ENCODE measurements at regions not wholly inside any gene's neighbourhood (a gene's known extent, or its start where the extent isn't known, plus 50 kb on each side); places are given as distances from the start of the nearest gene placed in this dataset.

DNA sequence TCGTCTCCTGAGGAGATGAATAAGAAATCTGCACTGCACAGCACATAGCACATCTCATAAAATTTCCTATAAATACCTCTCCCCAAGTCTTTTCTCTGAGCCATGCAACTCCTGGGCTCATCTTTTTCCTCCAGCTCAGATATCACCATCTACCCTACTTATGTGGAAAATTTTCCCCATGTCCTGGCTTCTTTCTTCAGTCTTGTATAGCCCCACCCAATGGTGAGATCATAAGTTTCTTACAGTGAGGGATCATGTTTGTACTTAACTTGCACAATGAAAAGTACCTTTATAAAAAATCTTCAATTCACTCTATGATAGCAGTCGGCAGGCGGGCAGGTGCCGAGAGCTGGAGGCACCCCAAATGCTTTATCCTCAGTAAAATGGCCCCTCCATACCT, 198.6 kb upstream of the S100G start:
- no peak for DNase-seq

GRCh38 chrX:16454926-16455325, 195.0 kb upstream of the S100G start:
- DNase-seq: no peak

- DNase-seq: no peak
Observed at GRCh38 chrX:16457239-16457638, 192.7 kb upstream of the S100G start.

GRCh38 chrX:16458208-16458607, 191.8 kb upstream of the S100G start:
- no peak for DNase-seq

DNA sequence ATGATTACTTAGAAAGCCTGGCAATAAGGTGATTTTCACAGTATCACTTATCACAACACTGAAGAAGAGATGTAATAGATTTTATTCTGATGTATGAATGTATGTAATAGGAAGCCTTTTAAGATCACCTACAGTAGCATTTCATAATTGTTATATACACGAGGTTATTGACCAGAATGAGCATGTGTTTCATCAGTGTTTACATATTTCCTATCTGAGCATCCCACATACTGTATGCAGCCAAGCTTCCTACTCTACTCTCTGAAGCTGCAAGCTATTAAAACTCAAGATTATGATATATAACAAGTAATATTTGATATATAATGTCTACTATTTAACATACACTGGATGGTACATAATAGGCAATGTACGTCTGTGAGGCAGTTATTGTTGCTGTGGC, 190.9 kb upstream of the S100G start:
- DNase-seq: no peak

DNA sequence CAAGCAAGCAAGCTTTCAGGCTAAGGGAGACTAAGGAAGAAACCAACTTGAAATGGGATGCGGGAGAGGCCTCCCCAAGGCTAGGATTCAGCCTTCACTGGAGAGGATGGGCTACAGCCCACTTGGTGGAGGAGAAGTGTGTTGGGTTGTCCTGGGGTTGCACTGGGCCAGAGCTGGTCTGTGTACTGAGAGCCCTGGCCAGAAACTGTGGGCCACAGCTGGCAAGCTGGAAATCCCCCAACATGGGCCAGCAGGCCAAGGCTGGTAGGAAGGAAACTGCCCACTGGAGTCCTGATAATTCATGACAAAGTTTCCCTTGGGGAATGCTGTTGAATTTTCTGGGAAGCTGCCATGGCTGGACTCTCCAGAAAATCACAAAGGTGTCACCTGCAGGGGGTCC, 188.0 kb upstream of the S100G start:
- no peak for DNase-seq

DNA sequence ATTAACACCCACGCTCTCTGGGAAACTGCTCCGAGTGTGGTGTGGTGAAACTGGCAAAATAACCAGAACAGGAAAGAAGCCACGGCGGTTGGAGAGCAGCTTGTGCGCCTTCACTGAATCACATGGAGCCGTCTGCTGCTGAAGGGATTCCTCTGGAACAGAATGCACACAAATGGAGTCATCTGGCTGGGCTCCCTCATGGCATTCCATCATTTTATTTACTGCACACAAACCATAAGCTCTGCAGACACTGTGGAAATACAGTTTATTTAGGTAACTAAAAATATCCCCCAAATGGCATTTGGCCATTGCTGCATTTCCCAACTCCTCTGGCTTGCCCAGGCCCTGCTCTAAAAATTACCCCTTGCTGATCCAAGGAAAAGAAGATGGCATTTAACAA, 187.0 kb upstream of the S100G start:
- DNase-seq: no peak

DNA sequence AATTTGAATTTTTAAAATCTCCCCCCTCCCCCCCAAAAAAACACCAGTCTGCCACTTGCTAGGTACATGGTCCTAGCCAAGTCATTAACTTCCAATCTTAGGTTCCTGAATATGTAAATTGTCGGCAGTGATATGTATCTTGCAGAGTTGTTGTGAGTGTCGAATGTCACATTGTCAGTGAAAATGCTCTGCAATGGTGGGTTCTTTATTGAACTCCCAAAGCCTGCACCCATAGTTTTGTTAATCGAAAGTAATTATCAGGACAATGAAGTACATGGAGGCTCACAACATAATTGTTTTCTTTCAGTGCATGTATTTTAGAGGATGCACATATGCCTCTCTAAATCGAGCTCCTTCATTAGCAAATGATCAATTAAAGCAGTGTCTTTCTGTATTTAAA, 185.6 kb upstream of the S100G start:
- DNase-seq: no peak

DNA sequence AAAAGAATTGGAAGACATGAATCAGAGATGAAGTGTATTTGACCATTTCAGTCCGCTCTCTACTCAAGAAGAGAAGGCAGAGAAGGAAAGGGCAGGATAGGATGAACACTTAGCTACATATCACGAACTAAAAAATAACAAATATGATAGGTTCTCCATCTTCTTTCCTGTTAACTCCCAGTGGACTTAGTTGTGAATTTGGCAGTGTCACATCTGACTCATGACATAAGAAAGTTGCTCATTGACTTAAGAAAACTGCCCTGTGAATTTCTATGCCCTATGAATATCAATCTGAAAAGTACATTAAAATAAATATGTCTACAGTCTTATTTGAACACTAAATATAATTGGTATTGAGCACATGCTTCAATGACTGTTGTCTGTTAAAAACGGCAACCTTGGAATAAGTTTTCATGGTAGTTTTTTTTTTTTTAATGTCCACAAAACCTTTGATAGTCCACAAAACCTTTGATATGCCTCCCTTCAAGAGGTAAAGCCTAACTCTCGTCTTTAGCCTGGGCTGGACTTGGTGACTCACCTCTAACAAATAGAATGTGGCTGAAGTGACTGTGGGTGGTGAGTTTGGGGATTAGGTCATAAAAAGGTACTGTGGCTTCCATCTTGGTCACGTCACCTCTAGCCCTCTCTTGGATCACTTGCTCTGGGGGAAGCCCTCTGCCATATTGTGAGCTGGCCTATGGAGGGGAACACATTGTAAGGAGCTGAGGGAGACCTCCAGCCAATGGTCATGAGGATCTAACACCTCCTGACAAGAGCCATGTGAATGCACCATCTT, 184.7 kb upstream of the S100G start:
- no peak for DNase-seq

DNA sequence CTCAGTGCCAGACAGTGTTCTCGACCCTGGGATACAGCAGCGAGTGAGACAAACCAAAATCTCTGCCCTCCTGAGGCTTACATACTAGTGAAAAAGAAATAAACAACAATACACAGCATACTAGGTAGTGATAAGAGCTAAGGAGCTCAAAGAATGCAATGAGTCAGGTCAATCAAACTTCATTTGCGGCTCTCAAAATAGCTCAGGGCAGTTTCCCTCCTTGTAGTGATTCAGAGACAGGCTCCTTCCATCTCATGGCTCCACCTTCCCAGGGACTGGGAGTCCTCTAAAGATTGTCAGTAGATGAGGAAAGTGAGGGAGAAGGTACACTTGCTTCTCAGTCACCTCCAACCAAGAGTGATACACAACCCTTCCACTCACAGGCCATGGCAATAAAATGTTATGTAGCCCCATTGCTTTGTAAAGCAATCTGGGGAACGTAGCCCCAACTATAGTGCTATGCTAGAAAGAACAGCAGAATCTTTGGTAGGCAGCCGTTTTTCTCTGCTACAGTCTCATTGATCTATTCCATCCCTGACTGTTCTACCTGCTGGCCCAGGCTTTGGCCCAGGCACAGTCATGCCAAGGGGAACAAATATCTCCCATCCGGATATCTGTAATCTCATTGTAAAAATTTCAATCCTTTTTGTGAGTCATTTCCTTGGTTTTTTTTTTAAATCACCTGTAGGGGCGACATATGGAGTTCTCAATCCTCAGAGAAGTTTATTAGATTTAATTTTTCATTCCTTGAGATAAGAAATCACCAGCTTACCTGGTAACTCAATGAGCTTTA, 183.1 kb upstream of the S100G start:
- no peak for DNase-seq

DNA sequence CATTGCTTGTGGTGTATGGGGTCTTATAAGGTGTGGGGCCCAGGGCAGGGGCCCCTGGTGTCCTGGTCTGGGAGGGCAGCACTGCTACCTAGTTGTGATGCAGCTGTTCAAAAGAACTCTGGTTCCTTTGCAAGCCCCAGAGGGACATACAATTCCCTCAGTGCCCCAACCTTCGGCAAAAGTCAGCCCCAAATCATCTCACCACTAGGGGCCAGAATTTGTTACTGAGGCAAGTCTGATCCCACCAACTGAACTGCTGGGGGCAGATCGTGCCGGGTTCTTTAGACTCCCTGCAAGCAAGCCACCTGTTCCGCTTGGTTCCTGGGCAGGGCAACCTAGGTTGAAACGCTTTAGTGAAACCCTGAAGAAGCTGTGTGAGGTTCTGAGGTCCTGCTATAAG, 180.1 kb upstream of the S100G start:
- no peak for DNase-seq

- DNase-seq: no peak
Observed at GRCh38 chrX:16472345-16472744, 177.6 kb upstream of the S100G start.

- no peak for DNase-seq
Observed at GRCh38 chrX:16474511-16474910, 175.4 kb upstream of the S100G start.

GRCh38 chrX:16476009-16476408, 173.9 kb upstream of the S100G start:
- no peak for DNase-seq

GRCh38 chrX:16476692-16477091, 173.3 kb upstream of the S100G start:
- DNase-seq: no peak

DNA sequence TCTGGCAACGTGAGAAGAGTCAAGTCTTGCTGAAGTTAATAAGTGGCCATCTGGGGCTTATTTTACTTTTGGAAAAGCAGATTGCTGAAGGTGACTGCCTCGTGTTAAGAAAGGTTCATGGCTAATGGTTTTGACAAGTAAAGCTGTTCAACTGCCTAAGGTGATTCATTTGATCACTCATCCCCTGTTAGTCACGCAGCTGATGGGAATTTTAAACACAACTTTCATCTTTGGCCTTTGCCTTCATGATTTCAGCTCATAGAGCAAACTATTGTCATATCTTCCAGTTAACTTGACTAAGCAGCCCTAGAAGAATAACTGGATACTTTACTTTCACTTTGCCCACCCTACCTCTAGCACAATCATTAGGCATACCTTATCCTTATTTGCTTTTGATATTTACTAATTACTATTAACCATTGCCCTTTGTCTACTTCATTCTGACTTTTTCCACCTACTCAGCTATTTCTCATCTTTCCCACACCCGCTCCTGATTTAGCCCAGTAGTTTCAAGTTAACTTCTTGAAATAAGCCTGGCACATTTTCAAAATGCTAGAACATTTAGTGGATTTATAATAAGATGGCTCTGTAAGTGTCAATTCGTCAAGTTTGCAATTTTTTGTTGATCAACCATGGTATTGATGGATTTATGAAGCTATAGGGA, 170.6 kb upstream of the S100G start:
- no peak for DNase-seq

GRCh38 chrX:16480049-16480448, 169.9 kb upstream of the S100G start:
- no peak for DNase-seq

DNA sequence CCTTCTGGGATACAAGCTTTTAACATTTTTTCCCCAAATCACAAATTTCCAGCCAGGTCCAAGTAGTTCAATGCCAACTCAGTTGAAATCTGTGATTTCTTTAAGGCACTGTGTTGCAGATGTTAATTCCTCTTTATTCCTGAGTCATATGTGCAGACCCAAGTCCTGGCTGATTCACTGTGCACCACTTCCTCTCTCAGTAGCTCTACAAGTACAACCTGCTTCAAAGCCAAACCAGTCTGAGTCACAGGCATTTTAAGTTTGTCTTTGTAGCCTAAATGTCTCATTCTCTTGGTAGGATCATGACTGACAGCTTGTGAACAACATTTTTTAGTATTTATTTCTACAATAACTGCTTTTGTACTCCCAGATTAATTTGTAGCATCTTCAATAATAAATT, 165.6 kb upstream of the S100G start:
- DNase-seq: no peak

GRCh38 chrX:16487620-16488385, 162.2 kb upstream of the S100G start:
- no peak for DNase-seq

DNA sequence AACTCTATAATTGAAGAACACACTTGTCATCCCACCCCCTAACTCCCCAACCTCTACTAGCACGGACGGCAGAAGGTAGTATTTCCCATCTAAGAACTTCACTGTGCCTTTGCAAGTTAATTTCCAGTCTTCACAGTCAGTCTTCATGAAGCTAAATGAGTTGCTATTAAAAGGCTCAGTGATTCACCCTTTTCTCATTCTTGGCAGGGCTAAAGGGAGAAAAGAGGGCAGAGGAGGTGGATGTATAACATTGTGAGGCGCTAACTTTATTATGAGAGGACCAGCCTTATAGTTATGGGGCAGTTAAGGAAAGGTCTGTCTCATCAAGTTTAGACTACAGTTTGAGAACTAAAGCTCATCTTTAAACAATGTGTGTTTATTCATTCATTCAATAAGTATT, 161.0 kb upstream of the S100G start:
- no peak for DNase-seq

DNA sequence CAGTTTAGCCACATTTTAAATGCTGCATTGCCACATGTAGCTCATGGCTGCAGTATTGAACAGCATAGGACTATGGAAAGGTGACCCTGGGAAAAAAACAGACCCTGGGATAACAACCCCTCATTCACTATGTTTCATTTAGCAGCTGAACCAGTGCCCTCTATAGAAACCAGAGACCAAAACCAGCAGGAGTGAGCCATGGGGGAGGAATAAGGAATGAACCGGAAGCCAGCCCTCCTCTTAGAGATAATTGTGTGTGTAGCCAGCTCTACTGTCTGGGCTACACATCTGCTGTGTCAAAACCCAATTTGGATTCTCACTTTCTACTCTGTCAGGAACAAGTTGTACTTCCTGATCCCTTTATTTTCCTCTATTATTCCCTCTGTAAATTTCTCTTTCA, 158.5 kb upstream of the S100G start:
- DNase-seq: no peak

DNA sequence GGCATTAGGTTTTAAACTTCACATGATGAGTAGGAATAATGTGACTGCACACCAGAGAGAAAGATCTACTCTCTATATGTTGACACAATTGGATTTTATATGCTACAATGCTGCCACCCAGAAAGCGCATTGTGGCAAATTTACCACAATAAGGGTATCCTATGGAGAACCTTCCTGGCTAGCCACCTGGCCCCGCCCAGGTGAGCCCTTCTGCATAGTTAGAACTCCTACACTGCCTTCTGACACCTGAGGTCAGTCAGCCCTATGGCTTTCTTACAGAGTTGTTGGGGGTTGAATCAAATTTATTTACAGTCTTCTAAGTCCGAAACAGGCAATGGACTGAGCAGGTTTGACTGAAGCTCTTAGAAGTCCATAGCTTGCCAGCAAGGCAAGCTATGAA, 153.8 kb upstream of the S100G start:
- DNase-seq: no peak

All from NCI-H1105 (cell line).